Mesothelial cell of epicardium (in vitro differentiated cells): ENCODE measurements at regions not wholly inside any gene's neighbourhood (a gene's known extent, or its start where the extent isn't known, plus 50 kb on each side); places are given as distances from the start of the nearest gene placed in this dataset.

Experiments used
- DNase-seq, 2 experiments: peaks; one replicate each; pipeline ENCODE4 v3.0.0; 2021; ENCODE audit warnings: low spot score in 2 of 2; ENCODE audit not compliant: unreplicated experiment in 2 of 2
- H3K27ac Mint-ChIP-seq: 2 replicates; pipeline ENCODE4 v1.8.0; 2021; ENCODE audit warnings: mixed read lengths
- H3K27me3 Mint-ChIP-seq: 2 replicates; pipeline ENCODE4 v1.8.0; 2021; ENCODE audit warnings: low read depth, mixed read lengths
- H3K36me3 Mint-ChIP-seq: 2 replicates; pipeline ENCODE4 v1.8.0; 2021; ENCODE audit warnings: mixed read lengths
- H3K4me1 Mint-ChIP-seq: 2 replicates; pipeline ENCODE4 v1.8.0; 2021; ENCODE audit warnings: mixed read lengths
- H3K4me3 Mint-ChIP-seq: 2 replicates; pipeline ENCODE4 v1.8.0; 2021; ENCODE audit warnings: mild to moderate bottlenecking, moderate library complexity, mixed read lengths
- H3K9me3 Mint-ChIP-seq: 2 replicates; pipeline ENCODE4 v1.8.0; 2021; ENCODE audit warnings: mixed read lengths
- CTCF ChIP-seq: fragments of 200-600 bp; sonication (generic); IDR thresholded peaks from one replicate; pipeline ENCODE4 v1.5.0; 2021; ENCODE audit warnings: antibody characterized with exemption; ENCODE audit not compliant: unreplicated experiment

- Mint-ChIP-seq H3K4me1 (peaks cover 2% of the 10 kb centered on the region), H3K27me3 (no peaks in the 10 kb centered on the region), H3K4me3 (no peak overlapping the region), H3K36me3 (no peaks in the 10 kb centered on the region), H3K27ac (no peak overlapping the region), H3K9me3 (no peaks in the 10 kb centered on the region)
- no peak for TF ChIP-seq CTCF
- no peak for DNase-seq
Measured at GRCh38 chr1:199122085-199122484, 483.2 kb downstream of the PTPRC start.

- Mint-ChIP-seq H3K9me3 (no peaks in the 10 kb centered on the region), H3K36me3 (no peaks in the 10 kb centered on the region), H3K27ac (no peak overlapping the region), H3K4me1 (peaks cover 2% of the 10 kb centered on the region), H3K27me3 (no peaks in the 10 kb centered on the region), H3K4me3 (no peak overlapping the region)
- TF ChIP-seq CTCF: no peak
- DNase-seq: no peak
Measured at GRCh38 chr1:199122532-199123311, 483.9 kb downstream of the PTPRC start.

GRCh38 chr1:199123615-199124014 lies 484.8 kb downstream of the PTPRC start:
- Mint-ChIP-seq H3K4me1 (peaks cover 2% of the 10 kb centered on the region), H3K36me3 (no peaks in the 10 kb centered on the region), H3K9me3 (no peaks in the 10 kb centered on the region), H3K4me3 (no peak overlapping the region), H3K27me3 (no peaks in the 10 kb centered on the region), H3K27ac (no peak overlapping the region)
- no peak for DNase-seq
- TF ChIP-seq CTCF: no peak

- Mint-ChIP-seq H3K4me3 (no peak overlapping the region), H3K9me3 (no peaks in the 10 kb centered on the region), H3K36me3 (no peaks in the 10 kb centered on the region), H3K27me3 (no peaks in the 10 kb centered on the region), H3K4me1 (peaks cover 2% of the 10 kb centered on the region), H3K27ac (no peak overlapping the region)
- TF ChIP-seq CTCF: no peak
- no peak for DNase-seq
Measured at GRCh38 chr1:199124351-199124750, 485.5 kb downstream of the PTPRC start.

GRCh38 chr1:199129247-199129646 lies 490.4 kb downstream of the PTPRC start:
- Mint-ChIP-seq H3K9me3 (no peaks in the 10 kb centered on the region), H3K4me1 (no peaks in the 10 kb centered on the region), H3K27ac (no peak overlapping the region), H3K4me3 (no peak overlapping the region), H3K36me3 (no peaks in the 10 kb centered on the region), H3K27me3 (no peaks in the 10 kb centered on the region)
- no peak for TF ChIP-seq CTCF
- no peak for DNase-seq

GRCh38 chr1:199132006-199132405 lies 493.2 kb downstream of the PTPRC start:
- TF ChIP-seq CTCF: no peak
- no peak overlapping the region for H3K4me3 Mint-ChIP-seq
- H3K27ac Mint-ChIP-seq: no peak overlapping the region
- H3K4me1 Mint-ChIP-seq: no peaks in the 10 kb centered on the region
- no peaks in the 10 kb centered on the region for H3K27me3 Mint-ChIP-seq
- H3K36me3 Mint-ChIP-seq: no peaks in the 10 kb centered on the region
- no peaks in the 10 kb centered on the region for H3K9me3 Mint-ChIP-seq
- DNase-seq: no peak
